HuH-7.5 (cell line): ENCODE measurements at regions not wholly inside any gene's neighbourhood (a gene's known extent, or its start where the extent isn't known, plus 50 kb on each side); places are given as distances from the start of the nearest gene placed in this dataset.
"Not testable (repeated sequence)": the region's sequence is repeated elsewhere in the genome, so short reads cannot be mapped to it uniquely, and the experiment has no call there.

Experiments
- DNase-seq: peaks from one replicate; pipeline ENCODE4 v3.0.0; 2011; ENCODE audit warnings: low spot score

GRCh38 chr7:41578700-41579099 lies 124.2 kb downstream of the INHBA start:
- no peak for DNase-seq

GRCh38 chr7:41576166-41576565 lies 126.7 kb downstream of the INHBA start:
- no peak for DNase-seq

- no peak for DNase-seq
These were observed 128.5 kb downstream of the INHBA start for GRCh38 chr7:41574377-41574776.

GRCh38 chr7:41573862-41574261 lies 129.0 kb downstream of the INHBA start:
- DNase-seq, result no peak

GRCh38 chr7:41573443-41573842 lies 129.4 kb downstream of the INHBA start:
- DNase-seq, result no peak

GRCh38 chr7:41573015-41573414 lies 129.9 kb downstream of the INHBA start:
- no peak for DNase-seq

- no peak for DNase-seq
These were observed 131.3 kb downstream of the INHBA start for GRCh38 chr7:41571573-41571972.

GRCh38 chr7:41570766-41571165 lies 132.1 kb downstream of the INHBA start:
- DNase-seq, result no peak

GRCh38 chr7:41568135-41568534 lies 134.8 kb downstream of the INHBA start:
- no peak for DNase-seq

- no peak for DNase-seq
These were observed 135.2 kb downstream of the INHBA start for GRCh38 chr7:41567731-41568114.

- DNase-seq, result no peak
These were observed 135.7 kb downstream of the INHBA start for GRCh38 chr7:41567031-41567730.

GRCh38 chr7:41566581-41566980 lies 136.3 kb downstream of the INHBA start:
- no peak for DNase-seq

- no peak for DNase-seq
These were observed 137.2 kb downstream of the INHBA start for GRCh38 chr7:41565655-41566054.

- no peak for DNase-seq
These were observed 143.5 kb downstream of the INHBA start for GRCh38 chr7:41559426-41559825.

GRCh38 chr7:41554481-41554880 lies 148.4 kb downstream of the INHBA start:
- no peak for DNase-seq

GRCh38 chr7:41550046-41550445 lies 152.8 kb downstream of the INHBA start:
- not testable (repeated sequence) for DNase-seq

- DNase-seq, result no peak
These were observed 158.6 kb downstream of the INHBA start for GRCh38 chr7:41544241-41544640.

- no peak for DNase-seq
These were observed 162.3 kb downstream of the INHBA start for GRCh38 chr7:41540601-41541000.

GRCh38 chr7:41538810-41539724 lies 163.8 kb downstream of the INHBA start:
- DNase-seq, result no peak

- no peak for DNase-seq
These were observed 165.8 kb downstream of the INHBA start for GRCh38 chr7:41536873-41537665.

GRCh38 chr7:41536122-41536872 lies 166.6 kb downstream of the INHBA start:
- no peak for DNase-seq

- DNase-seq, result no peak
These were observed 173.1 kb downstream of the INHBA start for GRCh38 chr7:41529831-41530230.
